GM12892 (cell line): ENCODE measurements at regions not wholly inside any gene's neighbourhood (a gene's known extent, or its start where the extent isn't known, plus 50 kb on each side); places are given as distances from the start of the nearest gene placed in this dataset.

Source experiments
- DNase-seq: peaks from one replicate; pipeline ENCODE4 v3.0.0; 2011; ENCODE audit not compliant: insufficient read length
- FAIRE-seq: peaks from 2 replicates; lab custom pipeline; 2011; peaks lifted over from hg19 to GRCh38; lab: Jason Lieb, UNC
- POLR2A ChIP-seq: IDR thresholded peaks from 2 replicates; pipeline ENCODE4 v1.6.1; 2011; ENCODE audit warnings: low read depth, low read length, control low read depth
- POLR2AphosphoS5 ChIP-seq: IDR thresholded peaks from 2 replicates; pipeline ENCODE4 v1.6.1; 2011; ENCODE audit warnings: low read depth, low read length, control low read depth
- TAF1 ChIP-seq: IDR thresholded peaks from 2 replicates; pipeline ENCODE4 v1.6.1; 2011; ENCODE audit warnings: low read depth, mild to moderate bottlenecking, control low read depth, low read length, borderline replicate concordance

- TF ChIP-seq POLR2A: no peak
- no peak for TF ChIP-seq TAF1
- TF ChIP-seq POLR2AphosphoS5: no peak
- FAIRE-seq: no peak
- DNase-seq: no peak
Observed at GRCh38 chr2:128455721-128456050, 137.0 kb upstream of the HS6ST1 start.

- DNase-seq (no peak), FAIRE-seq (no peak)
- no peak for TF ChIP-seq POLR2AphosphoS5
- TF ChIP-seq POLR2A: no peak
- no peak for TF ChIP-seq TAF1
Observed at GRCh38 chr2:128456281-128456680, 137.6 kb upstream of the HS6ST1 start.

GRCh38 chr2:128457006-128457604 lies 138.4 kb upstream of the HS6ST1 start:
- DNase-seq: no peak
- TF ChIP-seq TAF1: no peak
- TF ChIP-seq POLR2AphosphoS5: no peak
- TF ChIP-seq POLR2A: no peak
- FAIRE-seq: no peak

DNA sequence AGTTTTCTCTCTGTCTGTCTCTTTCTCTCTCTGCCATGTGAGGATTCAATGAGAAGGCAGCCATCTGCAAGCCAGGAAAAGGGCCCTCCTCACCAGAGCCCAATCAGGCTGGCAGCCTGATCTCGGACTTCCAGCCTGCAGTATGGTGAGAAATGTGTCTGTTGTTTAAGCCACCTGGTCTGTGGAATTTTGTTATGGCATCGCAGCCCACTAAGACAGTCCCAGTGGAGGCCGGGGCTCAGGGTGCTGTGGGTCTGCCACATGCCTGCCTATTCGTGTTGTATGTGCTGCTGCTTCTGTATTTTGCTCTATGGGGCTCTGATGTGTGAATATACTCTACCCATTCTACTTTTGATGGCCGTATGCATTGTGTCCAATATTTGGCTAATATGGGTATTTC lies 139.0 kb upstream of the HS6ST1 start:
- FAIRE-seq (no peak), DNase-seq (no peak)
- TF ChIP-seq POLR2AphosphoS5 (no peak), TAF1 (no peak), POLR2A (no peak)

DNA sequence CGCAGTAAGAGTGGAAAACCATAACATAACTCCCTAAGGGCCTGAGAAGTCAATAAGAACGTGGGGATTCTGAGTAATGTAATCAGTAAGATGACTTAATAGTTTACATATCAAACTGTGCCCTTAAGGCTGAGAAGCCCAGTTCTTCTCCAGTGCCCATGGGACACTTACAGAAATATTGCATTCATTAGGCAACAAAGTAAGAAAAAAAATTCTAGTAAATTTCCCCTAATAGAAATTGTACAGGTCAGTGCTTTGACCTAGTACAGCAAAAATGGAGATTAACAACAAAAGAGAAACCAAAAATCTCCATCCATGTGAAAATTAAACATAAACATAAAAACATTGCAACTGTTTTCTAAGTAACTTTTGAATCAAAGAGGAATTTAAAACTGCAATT lies 139.8 kb upstream of the HS6ST1 start:
- TF ChIP-seq POLR2A (no peak), POLR2AphosphoS5 (no peak)
- no peak for FAIRE-seq
- DNase-seq: no peak

GRCh38 chr2:128464456-128464855 lies 145.8 kb upstream of the HS6ST1 start:
- TF ChIP-seq POLR2A: no peak
- no peak for TF ChIP-seq POLR2AphosphoS5
- no peak for TF ChIP-seq TAF1
- DNase-seq (no peak), FAIRE-seq (no peak)

DNA sequence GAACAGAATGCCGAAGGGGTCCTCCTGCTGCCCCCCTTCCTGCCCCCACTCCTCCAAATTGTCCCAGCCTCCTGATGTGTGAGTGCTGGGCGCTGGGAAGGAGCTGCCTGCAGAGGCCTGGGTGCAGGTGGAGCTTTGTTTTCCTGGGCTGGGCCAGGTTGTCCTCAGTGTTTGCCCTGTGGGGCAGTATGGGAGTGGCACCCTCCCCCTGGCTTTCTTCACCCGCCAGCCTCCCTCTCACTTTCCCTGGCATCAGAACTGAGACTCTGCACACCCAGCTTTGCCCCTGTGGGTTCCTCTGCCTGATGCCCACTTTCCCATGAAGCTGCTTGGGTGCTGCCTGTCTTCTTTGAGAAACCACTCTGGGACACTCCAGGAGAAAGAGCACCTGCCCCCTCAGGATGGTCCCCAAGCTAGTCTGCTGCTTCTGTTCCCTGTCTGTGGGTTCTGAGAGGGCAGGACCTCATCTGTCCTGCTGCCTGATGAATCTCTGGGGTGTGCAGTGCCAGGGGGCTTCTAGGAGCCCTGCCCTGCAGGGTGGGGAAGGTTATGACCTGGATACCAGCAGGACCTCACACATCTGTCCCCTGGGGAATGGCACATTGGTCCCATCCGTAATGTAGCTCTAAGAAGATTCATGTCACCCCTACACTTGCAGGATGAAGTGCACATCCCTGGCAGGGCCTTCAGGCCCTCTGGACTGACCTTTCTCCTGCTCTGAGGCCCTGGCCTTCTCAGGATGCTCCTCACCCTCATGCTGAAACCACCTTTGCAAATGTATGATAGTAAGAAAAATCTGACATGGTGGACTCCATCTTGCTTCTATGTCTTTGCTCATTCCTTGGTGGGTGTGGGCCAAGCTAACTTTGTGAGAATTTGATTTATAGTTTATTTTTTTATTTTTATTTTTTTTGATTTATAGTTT lies 146.8 kb upstream of the HS6ST1 start:
- DNase-seq: no peak
- FAIRE-seq: no peak

GRCh38 chr2:128466376-128466775 lies 147.7 kb upstream of the HS6ST1 start:
- DNase-seq (no peak), FAIRE-seq (no peak)
- TF ChIP-seq POLR2AphosphoS5 (no peak), TAF1 (no peak), POLR2A (no peak)

More for the DNA sequence above, 146.8 kb upstream of the HS6ST1 start:
- TF ChIP-seq POLR2AphosphoS5 (no peak), POLR2A (no peak), TAF1 (no peak)

GRCh38 chr2:128466776-128467175 lies 148.1 kb upstream of the HS6ST1 start:
- FAIRE-seq (no peak), DNase-seq (no peak)
- no peak for TF ChIP-seq POLR2A
- TF ChIP-seq TAF1: no peak
- TF ChIP-seq POLR2AphosphoS5: no peak

DNA sequence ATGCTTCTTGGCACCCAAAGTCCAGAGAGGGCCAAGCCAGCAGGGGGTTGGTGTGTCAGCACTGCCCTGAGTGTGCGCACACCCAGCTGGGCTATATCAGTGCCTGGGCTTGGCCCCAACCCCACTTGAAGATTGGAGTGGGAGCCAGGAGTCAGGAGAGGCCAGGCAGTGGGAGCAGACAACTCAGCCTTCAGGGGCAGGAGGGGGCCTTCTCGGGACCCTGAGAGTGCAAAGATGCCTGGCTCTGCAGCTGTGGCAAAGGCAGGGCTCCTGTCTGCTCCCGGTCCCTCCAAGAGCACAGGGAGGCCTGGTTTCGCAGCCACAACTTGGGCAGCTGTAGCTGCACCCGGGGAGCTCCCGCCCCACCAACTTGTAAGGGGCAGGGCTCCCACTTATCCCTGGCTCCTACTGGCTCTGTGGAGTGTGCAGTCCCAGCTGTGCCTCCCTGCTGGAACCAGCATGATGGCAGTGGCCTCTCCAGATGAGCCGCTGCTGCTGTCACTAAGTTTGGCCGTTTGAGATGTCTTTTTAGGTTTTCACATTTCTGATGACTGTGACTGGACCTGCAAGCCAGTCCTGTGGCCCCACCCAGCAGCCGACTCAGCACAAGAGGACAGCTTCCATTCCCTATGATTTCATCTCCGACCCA lies 148.8 kb upstream of the HS6ST1 start:
- FAIRE-seq: no peak
- DNase-seq: no peak
- no peak for TF ChIP-seq POLR2A
- TF ChIP-seq POLR2AphosphoS5: no peak

GRCh38 chr2:128468186-128468920 lies 149.7 kb upstream of the HS6ST1 start:
- DNase-seq (no peak), FAIRE-seq (no peak)
- TF ChIP-seq POLR2AphosphoS5 (no peak), POLR2A (no peak), TAF1 (no peak)

GRCh38 chr2:128469203-128469602 lies 150.5 kb upstream of the HS6ST1 start:
- FAIRE-seq: no peak
- TF ChIP-seq TAF1: no peak
- no peak for TF ChIP-seq POLR2AphosphoS5
- TF ChIP-seq POLR2A: no peak
- DNase-seq: no peak
